Natural killer cell (primary cell): ENCODE measurements at regions not wholly inside any gene's neighbourhood (a gene's known extent, or its start where the extent isn't known, plus 50 kb on each side); places are given as distances from the start of the nearest gene placed in this dataset.

Source experiments
- ATAC-seq, 3 donors: fragments of 150-1000 bp in 2 of 3; fragments of 200-7000 bp in 1 of 3; cut with Tn5 transposase; 1 replicate in 1 of 3; 2 replicates in 2 of 3; pipeline ENCODE4 v1.10.0; 2021; ENCODE audit warnings: mild to moderate bottlenecking in 2 of 3, moderate library complexity in 2 of 3
- DNase-seq, 2 donors: peaks; one replicate each; pipeline versions ENCODE4 v3.0.0 to v3.0.0-alpha.2; 2013 to 2021; ENCODE audit warnings: mixed read lengths in 1 of 2
- H3K27ac ChIP-seq: one replicate; pipeline ENCODE4 v1.5.1; 2013; ENCODE audit warnings: mild to moderate bottlenecking, low read length
- H3K27me3 ChIP-seq: one replicate; pipeline ENCODE4 v1.6.1; 2013; ENCODE audit warnings: low read length; ENCODE audit not compliant: control insufficient read depth, insufficient read depth
- H3K36me3 ChIP-seq: one replicate; pipeline ENCODE4 v1.6.1; 2013; ENCODE audit warnings: low read length; ENCODE audit not compliant: control insufficient read depth, insufficient read depth
- H3K4me1 ChIP-seq: one replicate; pipeline ENCODE4 v1.6.1; 2013; ENCODE audit warnings: low read length; ENCODE audit not compliant: control insufficient read depth, insufficient read depth
- H3K4me3 ChIP-seq: one replicate; pipeline ENCODE4 v1.5.1; 2013; ENCODE audit warnings: low read length
- H3K9me3 ChIP-seq: one replicate; pipeline ENCODE4 v1.6.1; 2013; ENCODE audit warnings: low read length; ENCODE audit not compliant: control insufficient read depth, insufficient read depth
- H3K27ac Mint-ChIP-seq, 2 donors: one replicate each; pipeline ENCODE4 v1.8.0; 2022; ENCODE audit warnings: mild to moderate bottlenecking in 2 of 2, mixed read lengths in 2 of 2, moderate library complexity in 1 of 2
- H3K27me3 Mint-ChIP-seq, 2 donors: one replicate each; pipeline ENCODE4 v1.8.0; 2022; ENCODE audit warnings: low read depth in 2 of 2, mixed read lengths in 2 of 2
- H3K36me3 Mint-ChIP-seq: one replicate; pipeline ENCODE4 v1.8.0; 2022; ENCODE audit warnings: mixed read lengths
- H3K4me1 Mint-ChIP-seq, 2 donors: one replicate each; pipeline ENCODE4 v1.8.0; 2022; ENCODE audit warnings: mixed read lengths in 2 of 2
- H3K4me3 Mint-ChIP-seq: one replicate; pipeline ENCODE4 v1.8.0; 2022; ENCODE audit warnings: mild to moderate bottlenecking, moderate library complexity, mixed read lengths
- H3K9me3 Mint-ChIP-seq, 2 donors: one replicate each; pipeline ENCODE4 v1.8.0; 2022; ENCODE audit warnings: mixed read lengths in 2 of 2
- WGBS: methylation state at CpG from one replicate; pipeline ENCODE4 v1.1.7; 2013; ENCODE audit warnings: missing lambda C conversion rate; ENCODE audit not compliant: insufficient coverage; 5-methylcytosine and 5-hydroxymethylcytosine counted together
- intact Hi-C: fragments of 100-400 bp; cut with micrococcal nuclease; formaldehyde crosslinking; loops from one replicate; pipeline ENCODE4 v1.14.2; 2022
- TF ChIP-seq, protein P1 (sequence below): fragments of 200-600 bp; IDR thresholded peaks from one replicate; pipeline ENCODE4 v1.8.0; 2022; ENCODE audit warnings: antibody characterized with exemption

DNA sequence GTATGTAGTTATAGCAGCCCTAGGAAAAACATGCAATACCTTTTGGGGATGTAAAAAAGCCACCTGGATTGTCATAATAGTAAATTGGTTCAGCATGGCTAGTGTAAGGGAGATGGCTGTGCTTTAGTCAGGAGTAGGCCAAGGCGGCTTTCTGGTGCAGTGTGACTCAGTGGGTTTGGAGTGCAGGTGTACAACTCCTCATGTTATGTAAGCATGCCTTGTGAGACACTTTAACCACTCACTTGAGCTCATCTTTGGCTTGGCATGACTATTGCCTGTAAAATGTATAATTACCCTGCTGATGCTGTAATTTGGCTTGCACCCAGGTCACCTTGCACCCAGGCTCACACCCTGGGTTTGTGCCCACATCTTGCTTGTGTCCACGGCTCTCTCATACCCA is 239.2 kb upstream of the GLI3 start:
- Histone ChIP-seq H3K36me3 (no peaks in the 10 kb centered on the region), H3K4me3 (no peak overlapping the region), H3K9me3 (no peaks in the 10 kb centered on the region), H3K27me3 (no peaks in the 10 kb centered on the region), H3K4me1 (no peaks in the 10 kb centered on the region), H3K27ac (no peak overlapping the region)
- no peak overlapping the region for H3K27ac Mint-ChIP-seq
- peaks cover 0 to 2% of the 10 kb centered on the region in 2 donors for H3K27me3 Mint-ChIP-seq
- no peak overlapping the region for H3K4me3 Mint-ChIP-seq
- intact Hi-C loops: no loop called here
- WGBS: 78% methylated on average over 2 of the region's 2 CpGs
- TF ChIP-seq, protein P1, sequence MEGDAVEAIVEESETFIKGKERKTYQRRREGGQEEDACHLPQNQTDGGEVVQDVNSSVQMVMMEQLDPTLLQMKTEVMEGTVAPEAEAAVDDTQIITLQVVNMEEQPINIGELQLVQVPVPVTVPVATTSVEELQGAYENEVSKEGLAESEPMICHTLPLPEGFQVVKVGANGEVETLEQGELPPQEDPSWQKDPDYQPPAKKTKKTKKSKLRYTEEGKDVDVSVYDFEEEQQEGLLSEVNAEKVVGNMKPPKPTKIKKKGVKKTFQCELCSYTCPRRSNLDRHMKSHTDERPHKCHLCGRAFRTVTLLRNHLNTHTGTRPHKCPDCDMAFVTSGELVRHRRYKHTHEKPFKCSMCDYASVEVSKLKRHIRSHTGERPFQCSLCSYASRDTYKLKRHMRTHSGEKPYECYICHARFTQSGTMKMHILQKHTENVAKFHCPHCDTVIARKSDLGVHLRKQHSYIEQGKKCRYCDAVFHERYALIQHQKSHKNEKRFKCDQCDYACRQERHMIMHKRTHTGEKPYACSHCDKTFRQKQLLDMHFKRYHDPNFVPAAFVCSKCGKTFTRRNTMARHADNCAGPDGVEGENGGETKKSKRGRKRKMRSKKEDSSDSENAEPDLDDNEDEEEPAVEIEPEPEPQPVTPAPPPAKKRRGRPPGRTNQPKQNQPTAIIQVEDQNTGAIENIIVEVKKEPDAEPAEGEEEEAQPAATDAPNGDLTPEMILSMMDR: no peak
- H3K9me3 Mint-ChIP-seq: peaks cover 4 to 5% of the 10 kb centered on the region in 2 donors
- DNase-seq (no peak), ATAC-seq (no peak)
- no peaks in the 10 kb centered on the region for H3K4me1 Mint-ChIP-seq
- no peaks in the 10 kb centered on the region for H3K36me3 Mint-ChIP-seq

DNA sequence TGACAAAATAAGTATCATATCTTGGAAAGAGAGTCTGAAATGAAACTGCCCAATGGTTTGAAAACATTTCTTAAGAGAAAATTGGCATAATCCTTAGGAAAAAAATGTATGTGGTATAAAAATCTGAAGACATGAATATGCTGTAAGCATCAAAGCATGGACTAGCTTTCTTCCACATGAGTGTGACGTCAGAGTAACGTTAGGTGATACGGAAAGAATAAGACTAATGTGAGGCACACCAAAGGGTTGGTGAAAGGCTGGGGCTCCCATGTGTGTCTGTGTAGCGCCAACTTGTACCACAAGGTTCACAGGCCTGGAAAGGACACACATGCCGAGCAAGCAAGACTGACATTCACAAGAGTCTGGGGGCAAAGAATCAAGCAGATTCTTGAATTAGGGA is 238.1 kb upstream of the GLI3 start:
- no peak overlapping the region for H3K4me3 Mint-ChIP-seq
- TF ChIP-seq, protein P1: no peak
- H3K9me3 ChIP-seq: no peaks in the 10 kb centered on the region
- H3K4me3 ChIP-seq: no peak overlapping the region
- H3K27me3 ChIP-seq: no peaks in the 10 kb centered on the region
- no peak for ATAC-seq
- H3K9me3 Mint-ChIP-seq: peaks cover 2 to 4% of the 10 kb centered on the region in 2 donors
- H3K27ac Mint-ChIP-seq: no peak overlapping the region
- H3K4me1 ChIP-seq: no peaks in the 10 kb centered on the region
- no peak overlapping the region for H3K27ac ChIP-seq
- DNase-seq: no peak
- no peaks in the 10 kb centered on the region for H3K36me3 ChIP-seq
- peaks cover 0 to 2% of the 10 kb centered on the region in 2 donors for H3K27me3 Mint-ChIP-seq
- no peaks in the 10 kb centered on the region for H3K36me3 Mint-ChIP-seq
- intact Hi-C loops: no loop called here
- WGBS: 89% methylated on average over 5 of the region's 5 CpGs
- H3K4me1 Mint-ChIP-seq: no peaks in the 10 kb centered on the region

DNA sequence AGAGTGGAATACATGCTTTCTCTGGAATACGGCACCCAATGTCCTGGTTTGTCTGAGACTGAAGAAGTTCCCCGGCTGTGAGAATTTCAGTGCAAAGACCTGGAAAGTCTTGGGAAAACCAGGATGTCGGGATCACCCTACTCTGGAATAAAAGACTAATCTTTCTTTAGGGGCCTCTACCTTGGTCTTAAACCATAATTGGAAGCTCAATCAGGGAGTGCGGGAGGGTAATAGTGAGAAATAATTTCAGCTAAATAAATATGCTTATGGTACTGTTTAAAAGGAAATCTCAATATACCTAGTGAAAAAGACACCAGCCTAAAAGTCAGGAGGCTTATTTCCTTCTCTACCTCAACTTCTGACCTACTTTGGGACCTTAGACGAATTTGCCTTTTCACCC is 236.1 kb upstream of the GLI3 start:
- Mint-ChIP-seq H3K36me3 (no peaks in the 10 kb centered on the region), H3K4me1 (no peaks in the 10 kb centered on the region), H3K4me3 (no peak overlapping the region), H3K9me3 (peaks cover 2 to 4% of the 10 kb centered on the region in 2 donors), H3K27me3 (peaks cover 0 to 2% of the 10 kb centered on the region in 2 donors), H3K27ac (no peak overlapping the region)
- WGBS: 87% methylated on average over 4 of the region's 5 CpGs
- Histone ChIP-seq H3K4me3 (no peak overlapping the region), H3K27ac (no peak overlapping the region), H3K27me3 (no peaks in the 10 kb centered on the region), H3K36me3 (no peaks in the 10 kb centered on the region), H3K9me3 (no peaks in the 10 kb centered on the region), H3K4me1 (no peaks in the 10 kb centered on the region)
- TF ChIP-seq, protein P1: no peak
- DNase-seq: no peak
- ATAC-seq: no peak
- intact Hi-C loops: no loop called here

DNA sequence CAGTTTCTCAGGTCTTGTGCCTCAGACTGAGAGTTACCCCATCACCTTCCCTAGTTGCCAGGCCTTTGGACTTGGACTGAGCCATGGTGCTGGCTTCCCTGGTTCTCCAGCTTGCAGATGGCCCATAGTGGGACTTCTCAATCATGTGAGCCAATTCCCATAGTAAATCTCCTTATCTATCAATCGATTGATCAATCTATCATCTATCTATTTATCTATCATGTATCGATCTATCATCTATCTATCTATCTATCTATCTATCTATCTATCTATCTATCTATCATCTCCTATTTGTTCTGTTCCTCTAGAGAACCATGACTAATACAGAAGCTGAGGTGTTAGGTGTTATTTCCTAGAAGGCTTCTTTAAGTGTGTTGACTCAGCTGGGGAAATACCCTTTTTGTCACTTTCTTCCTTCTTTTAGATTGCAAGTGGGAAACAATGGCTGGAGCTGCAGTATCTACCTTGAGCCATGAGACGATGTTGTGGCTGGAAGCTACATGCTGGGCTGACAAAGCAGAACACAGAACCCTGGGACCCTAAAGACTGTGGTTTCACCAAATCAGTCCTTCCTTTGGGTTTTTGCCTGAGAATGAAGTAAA is 234.7 kb upstream of the GLI3 start:
- Histone ChIP-seq H3K27me3 (no peaks in the 10 kb centered on the region), H3K4me1 (no peaks in the 10 kb centered on the region), H3K27ac (no peak overlapping the region), H3K4me3 (no peak overlapping the region), H3K36me3 (no peaks in the 10 kb centered on the region), H3K9me3 (no peaks in the 10 kb centered on the region)
- intact Hi-C loops: no loop called here
- no peaks in the 10 kb centered on the region for H3K4me1 Mint-ChIP-seq
- TF ChIP-seq, protein P1: no peak
- no peaks in the 10 kb centered on the region for H3K36me3 Mint-ChIP-seq
- peaks cover 2 to 4% of the 10 kb centered on the region in 2 donors for H3K9me3 Mint-ChIP-seq
- no peak for DNase-seq
- ATAC-seq: no peak
- 94% methylated on average over 3 of the region's 3 CpGs for WGBS
- H3K27me3 Mint-ChIP-seq: peaks cover 0 to 2% of the 10 kb centered on the region in 2 donors
- no peak overlapping the region for H3K4me3 Mint-ChIP-seq
- H3K27ac Mint-ChIP-seq: no peak overlapping the region
